Nephron (organoid): ENCODE measurements at regions not wholly inside any gene's neighbourhood (a gene's known extent, or its start where the extent isn't known, plus 50 kb on each side); places are given as distances from the start of the nearest gene placed in this dataset.
A peak's percentile ranks its signal among the peaks of the same experiment; 100 is the strongest.
"Not testable (repeated sequence)": the region's sequence is repeated elsewhere in the genome, so short reads cannot be mapped to it uniquely, and the experiment has no call there.

Source experiments
- H3K27ac Mint-ChIP-seq, 3 experiments: 2 replicates each; pipeline ENCODE4 v1.8.0; 2020; ENCODE audit warnings: mixed read lengths in 3 of 3, mild to moderate bottlenecking in 2 of 3, moderate library complexity in 1 of 3
- H3K27me3 Mint-ChIP-seq: 2 replicates; pipeline ENCODE4 v1.8.0; 2021; ENCODE audit warnings: low read depth, mild to moderate bottlenecking, moderate library complexity, mixed read lengths
- H3K36me3 Mint-ChIP-seq: 2 replicates; pipeline ENCODE4 v1.8.0; 2020; ENCODE audit warnings: low read depth, mixed read lengths
- H3K4me1 Mint-ChIP-seq: 2 replicates; pipeline ENCODE4 v1.8.0; 2020; ENCODE audit warnings: mixed read lengths
- H3K4me3 Mint-ChIP-seq, 3 experiments: 2 replicates each; pipeline ENCODE4 v1.8.0; 2020; ENCODE audit warnings: mild to moderate bottlenecking in 3 of 3, mixed read lengths in 3 of 3, moderate library complexity in 2 of 3
- H3K9me3 Mint-ChIP-seq: 2 replicates; pipeline ENCODE4 v1.8.0; 2020; ENCODE audit warnings: mixed read lengths
- CTCF ChIP-seq, 3 experiments: fragments of 200-600 bp; sonication (generic); IDR thresholded peaks; one replicate each; pipeline ENCODE4 v1.5.0; 2021; ENCODE audit warnings: antibody characterized with exemption in 3 of 3; ENCODE audit not compliant: unreplicated experiment in 3 of 3

- no peak for TF ChIP-seq CTCF (IDR thresholded peaks at IDR 0.05; ENCODE audit: unreplicated experiment in 3 of 3)
- Mint-ChIP-seq H3K9me3 (no peaks in the 10 kb centered on the region), H3K4me1 (peaks cover 20% of the 10 kb centered on the region), H3K36me3 (no peaks in the 10 kb centered on the region), H3K27me3 (no peaks in the 10 kb centered on the region), H3K27ac (peak overlapping the region in 2 of 3 experiments; percentile 71 to 81), H3K4me3 (no peak overlapping the region)
Observed at GRCh38 chr2:41334159-41334558, 713.7 kb upstream of the PKDCC start.

GRCh38 chr2:41335573-41335972, 712.2 kb upstream of the PKDCC start:
- peaks cover 20% of the 10 kb centered on the region for H3K4me1 Mint-ChIP-seq
- not testable (repeated sequence) for H3K36me3 Mint-ChIP-seq, H3K4me3 Mint-ChIP-seq, H3K9me3 Mint-ChIP-seq, H3K27me3 Mint-ChIP-seq
- peak overlapping the region in 1 of 3 experiments; percentile 81 for H3K27ac Mint-ChIP-seq

GRCh38 chr2:41337956-41338355, 709.9 kb upstream of the PKDCC start:
- Mint-ChIP-seq H3K27ac (no peak overlapping the region), H3K9me3 (peaks cover under 1% of the 10 kb centered on the region), H3K4me1 (peaks cover 16% of the 10 kb centered on the region), H3K27me3 (no peaks in the 10 kb centered on the region), H3K36me3 (no peaks in the 10 kb centered on the region), H3K4me3 (no peak overlapping the region)
- TF ChIP-seq CTCF (IDR thresholded peaks at IDR 0.05; ENCODE audit: unreplicated experiment in 3 of 3) = no peak

- H3K4me3 Mint-ChIP-seq = no peak overlapping the region
- TF ChIP-seq CTCF (IDR thresholded peaks at IDR 0.05; ENCODE audit: unreplicated experiment in 3 of 3) = no peak
- no peaks in the 10 kb centered on the region for H3K4me1 Mint-ChIP-seq
- peaks cover 3% of the 10 kb centered on the region for H3K9me3 Mint-ChIP-seq
- no peak overlapping the region for H3K27ac Mint-ChIP-seq
- no peaks in the 10 kb centered on the region for H3K27me3 Mint-ChIP-seq
- H3K36me3 Mint-ChIP-seq = no peaks in the 10 kb centered on the region
Observed at GRCh38 chr2:41344529-41344928, 703.3 kb upstream of the PKDCC start.

- H3K27ac Mint-ChIP-seq = no peak overlapping the region
Observed at GRCh38 chr2:41353060-41353459, 694.8 kb upstream of the PKDCC start.

GRCh38 chr2:41355794-41356193, 692.0 kb upstream of the PKDCC start:
- Mint-ChIP-seq H3K27ac (no peak overlapping the region), H3K4me1 (no peaks in the 10 kb centered on the region), H3K9me3 (peaks cover 14% of the 10 kb centered on the region), H3K4me3 (no peak overlapping the region), H3K27me3 (peaks cover 5% of the 10 kb centered on the region), H3K36me3 (no peaks in the 10 kb centered on the region)
- TF ChIP-seq CTCF (IDR thresholded peaks at IDR 0.05; ENCODE audit: unreplicated experiment in 3 of 3) = no peak

More at GRCh38 chr2:41353060-41353459, 694.8 kb upstream of the PKDCC start:
- H3K4me1 Mint-ChIP-seq = no peaks in the 10 kb centered on the region
- H3K9me3 Mint-ChIP-seq = no peaks in the 10 kb centered on the region
- H3K36me3 Mint-ChIP-seq = no peaks in the 10 kb centered on the region
- TF ChIP-seq CTCF (IDR thresholded peaks at IDR 0.05; ENCODE audit: unreplicated experiment in 3 of 3) = no peak
- no peaks in the 10 kb centered on the region for H3K27me3 Mint-ChIP-seq
- H3K4me3 Mint-ChIP-seq = no peak overlapping the region
